ENCODE measurements at regions not wholly inside any gene's neighbourhood (a gene's known extent, or its start where the extent isn't known, plus 50 kb on each side); places are given as distances from the start of the nearest gene placed in this dataset.

DNA sequence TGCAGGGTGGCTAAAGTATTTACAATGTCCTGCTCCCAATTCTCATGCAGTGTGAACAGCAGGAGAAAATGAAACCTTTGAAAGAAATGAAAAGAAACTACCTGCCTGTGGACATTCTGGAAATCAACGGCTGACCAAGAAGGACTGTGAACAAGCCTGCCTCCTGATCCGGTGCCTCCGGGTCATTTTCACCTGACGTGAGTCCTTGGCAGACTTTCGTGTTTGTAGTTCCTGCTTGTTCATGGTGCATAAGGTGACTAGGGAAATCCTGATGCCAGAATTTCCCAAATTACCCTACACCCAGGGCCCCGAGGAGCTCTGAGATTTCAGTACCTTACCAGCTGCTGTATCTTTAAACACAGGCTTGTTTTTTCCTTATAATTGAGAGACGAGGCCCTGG, 317.5 kb downstream of the TLE1 start:
- TF ChIP-seq ZNF274 (IDR thresholded peaks at IDR 0.05; ENCODE audit: borderline replicate concordance, low read depth, low read length) (no peak), SMC3 (conservative IDR thresholded peaks at IDR 0.05; ENCODE audit: insufficient read depth, low read depth, low read length) (no peak)
- TF ChIP-seq, protein P1, sequence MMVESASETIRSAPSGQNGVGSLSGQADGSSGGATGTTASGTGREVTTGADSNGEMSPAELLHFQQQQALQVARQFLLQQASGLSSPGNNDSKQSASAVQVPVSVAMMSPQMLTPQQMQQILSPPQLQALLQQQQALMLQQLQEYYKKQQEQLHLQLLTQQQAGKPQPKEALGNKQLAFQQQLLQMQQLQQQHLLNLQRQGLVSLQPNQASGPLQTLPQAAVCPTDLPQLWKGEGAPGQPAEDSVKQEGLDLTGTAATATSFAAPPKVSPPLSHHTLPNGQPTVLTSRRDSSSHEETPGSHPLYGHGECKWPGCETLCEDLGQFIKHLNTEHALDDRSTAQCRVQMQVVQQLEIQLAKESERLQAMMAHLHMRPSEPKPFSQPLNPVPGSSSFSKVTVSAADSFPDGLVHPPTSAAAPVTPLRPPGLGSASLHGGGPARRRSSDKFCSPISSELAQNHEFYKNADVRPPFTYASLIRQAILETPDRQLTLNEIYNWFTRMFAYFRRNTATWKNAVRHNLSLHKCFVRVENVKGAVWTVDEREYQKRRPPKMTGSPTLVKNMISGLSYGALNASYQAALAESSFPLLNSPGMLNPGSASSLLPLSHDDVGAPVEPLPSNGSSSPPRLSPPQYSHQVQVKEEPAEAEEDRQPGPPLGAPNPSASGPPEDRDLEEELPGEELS (CRISPR knock-in tag; IDR thresholded peaks at IDR 0.05; ENCODE audit: borderline replicate concordance) = no peak
- TF ChIP-seq, protein P2, sequence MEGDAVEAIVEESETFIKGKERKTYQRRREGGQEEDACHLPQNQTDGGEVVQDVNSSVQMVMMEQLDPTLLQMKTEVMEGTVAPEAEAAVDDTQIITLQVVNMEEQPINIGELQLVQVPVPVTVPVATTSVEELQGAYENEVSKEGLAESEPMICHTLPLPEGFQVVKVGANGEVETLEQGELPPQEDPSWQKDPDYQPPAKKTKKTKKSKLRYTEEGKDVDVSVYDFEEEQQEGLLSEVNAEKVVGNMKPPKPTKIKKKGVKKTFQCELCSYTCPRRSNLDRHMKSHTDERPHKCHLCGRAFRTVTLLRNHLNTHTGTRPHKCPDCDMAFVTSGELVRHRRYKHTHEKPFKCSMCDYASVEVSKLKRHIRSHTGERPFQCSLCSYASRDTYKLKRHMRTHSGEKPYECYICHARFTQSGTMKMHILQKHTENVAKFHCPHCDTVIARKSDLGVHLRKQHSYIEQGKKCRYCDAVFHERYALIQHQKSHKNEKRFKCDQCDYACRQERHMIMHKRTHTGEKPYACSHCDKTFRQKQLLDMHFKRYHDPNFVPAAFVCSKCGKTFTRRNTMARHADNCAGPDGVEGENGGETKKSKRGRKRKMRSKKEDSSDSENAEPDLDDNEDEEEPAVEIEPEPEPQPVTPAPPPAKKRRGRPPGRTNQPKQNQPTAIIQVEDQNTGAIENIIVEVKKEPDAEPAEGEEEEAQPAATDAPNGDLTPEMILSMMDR (IDR thresholded peaks at IDR 0.05 in 2 of 3, conservative IDR thresholded peaks at IDR 0.05 in 1 of 3; ENCODE audit: insufficient read depth in 2 of 3, low read depth in 1 of 3, low read length in 3 of 3) = no peak
